Middle frontal gyrus (tissue), 1 donor: ENCODE measurements at regions not wholly inside any gene's neighbourhood (a gene's known extent, or its start where the extent isn't known, plus 50 kb on each side); places are given as distances from the start of the nearest gene placed in this dataset.
"Not testable (repeated sequence)": the region's sequence is repeated elsewhere in the genome, so short reads cannot be mapped to it uniquely, and the experiment has no call there.

Source experiments
- DNase-seq: peaks from one replicate; pipeline ENCODE4 v3.0.0-alpha.2; 2015; ENCODE audit warnings: low spot score; ENCODE audit errors: extremely low spot score

GRCh38 chr16:64364894-64365293 is 757.0 kb downstream of the CDH11 start:
- no peak for DNase-seq

- DNase-seq = no peak
Observed at GRCh38 chr16:64364416-64364815, 757.4 kb downstream of the CDH11 start.

GRCh38 chr16:64364016-64364415 is 757.8 kb downstream of the CDH11 start:
- no peak for DNase-seq

- DNase-seq = no peak
Observed at GRCh38 chr16:64363039-64363438, 758.8 kb downstream of the CDH11 start.

- no peak for DNase-seq
Observed at GRCh38 chr16:64362193-64362592, 759.7 kb downstream of the CDH11 start.

GRCh38 chr16:64361753-64362152 is 760.1 kb downstream of the CDH11 start:
- no peak for DNase-seq

- DNase-seq = no peak
Observed at GRCh38 chr16:64358291-64358690, 763.6 kb downstream of the CDH11 start.

GRCh38 chr16:64356267-64356666 is 765.6 kb downstream of the CDH11 start:
- no peak for DNase-seq

GRCh38 chr16:64352246-64352645 is 769.6 kb downstream of the CDH11 start:
- no peak for DNase-seq

GRCh38 chr16:64351121-64351520 is 770.7 kb downstream of the CDH11 start:
- DNase-seq = no peak

- no peak for DNase-seq
Observed at GRCh38 chr16:64346080-64346479, 775.8 kb downstream of the CDH11 start.

- DNase-seq = no peak
Observed at GRCh38 chr16:64345142-64345541, 776.7 kb downstream of the CDH11 start.

- not testable (repeated sequence) for DNase-seq
Observed at GRCh38 chr16:64343820-64344443, 777.9 kb downstream of the CDH11 start.

GRCh38 chr16:64343061-64343819 is 778.6 kb downstream of the CDH11 start:
- no peak for DNase-seq

GRCh38 chr16:64341336-64341735 is 780.5 kb downstream of the CDH11 start:
- not testable (repeated sequence) for DNase-seq

GRCh38 chr16:64339052-64339770 is 782.7 kb downstream of the CDH11 start:
- no peak for DNase-seq

GRCh38 chr16:64321881-64322280 is 800.0 kb downstream of the CDH11 start:
- DNase-seq = no peak

- DNase-seq = no peak
Observed at GRCh38 chr16:64321066-64321465, 800.8 kb downstream of the CDH11 start.

GRCh38 chr16:64317601-64318000 is 804.3 kb downstream of the CDH11 start:
- DNase-seq = no peak

GRCh38 chr16:64313726-64314125 is 808.1 kb downstream of the CDH11 start:
- no peak for DNase-seq

- no peak for DNase-seq
Observed at GRCh38 chr16:64312980-64313379, 808.9 kb downstream of the CDH11 start.

- DNase-seq = no peak
Observed at GRCh38 chr16:64312292-64312691, 809.6 kb downstream of the CDH11 start.
